Activated T-helper 17 cell treated with anti-CD3 and anti-CD28 coated beads, Interleukin-2, amount 50 U/mL, for 72 hours (primary cell): ENCODE measurements at regions not wholly inside any gene's neighbourhood (a gene's known extent, or its start where the extent isn't known, plus 50 kb on each side); places are given as distances from the start of the nearest gene placed in this dataset.

Experiments
- ATAC-seq: fragments of 150-1000 bp; cut with Tn5 transposase; replicated peaks from 2 replicates; pipeline ENCODE4 v1.10.0; 2021; ENCODE audit warnings: mild to moderate bottlenecking, moderate library complexity
- H3K27ac Mint-ChIP-seq: one replicate; pipeline ENCODE4 v1.8.0; 2022; ENCODE audit warnings: mixed read lengths
- H3K27me3 Mint-ChIP-seq: one replicate; pipeline ENCODE4 v1.8.0; 2022; ENCODE audit warnings: mixed read lengths
- H3K36me3 Mint-ChIP-seq: one replicate; pipeline ENCODE4 v1.8.0; 2022; ENCODE audit warnings: low read depth, mild to moderate bottlenecking, mixed read lengths
- H3K4me1 Mint-ChIP-seq: one replicate; pipeline ENCODE4 v1.8.0; 2022; ENCODE audit warnings: mixed read lengths
- H3K4me3 Mint-ChIP-seq: one replicate; pipeline ENCODE4 v1.8.0; 2022; ENCODE audit warnings: mild to moderate bottlenecking, mixed read lengths
- H3K9me3 Mint-ChIP-seq: one replicate; pipeline ENCODE4 v1.8.0; 2022; ENCODE audit warnings: mixed read lengths

DNA sequence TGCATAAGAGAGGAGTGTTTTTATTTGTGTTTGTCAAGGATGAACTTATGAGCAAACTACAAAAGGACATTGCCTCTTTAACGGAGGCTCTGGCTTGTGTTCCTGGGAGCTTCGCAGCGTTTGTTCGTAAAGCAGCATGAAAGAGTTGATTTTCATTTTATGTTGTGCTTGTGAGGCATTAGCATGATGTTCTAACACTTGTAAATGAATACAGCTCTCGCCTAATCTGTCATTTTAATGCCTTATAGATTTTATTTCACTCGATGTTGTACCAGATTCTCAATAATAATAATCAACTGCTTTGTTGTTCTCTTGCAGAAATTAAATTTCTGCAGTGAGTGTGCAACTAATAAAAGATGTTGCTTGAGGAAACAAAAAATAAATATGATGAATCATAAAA is 687.3 kb upstream of the FANCL start:
- Mint-ChIP-seq H3K27me3 (no peaks in the 10 kb centered on the region), H3K27ac (no peak overlapping the region), H3K4me1 (no peaks in the 10 kb centered on the region), H3K9me3 (peaks cover 6% of the 10 kb centered on the region), H3K4me3 (no peak overlapping the region), H3K36me3 (no peaks in the 10 kb centered on the region)
- no peak for ATAC-seq

DNA sequence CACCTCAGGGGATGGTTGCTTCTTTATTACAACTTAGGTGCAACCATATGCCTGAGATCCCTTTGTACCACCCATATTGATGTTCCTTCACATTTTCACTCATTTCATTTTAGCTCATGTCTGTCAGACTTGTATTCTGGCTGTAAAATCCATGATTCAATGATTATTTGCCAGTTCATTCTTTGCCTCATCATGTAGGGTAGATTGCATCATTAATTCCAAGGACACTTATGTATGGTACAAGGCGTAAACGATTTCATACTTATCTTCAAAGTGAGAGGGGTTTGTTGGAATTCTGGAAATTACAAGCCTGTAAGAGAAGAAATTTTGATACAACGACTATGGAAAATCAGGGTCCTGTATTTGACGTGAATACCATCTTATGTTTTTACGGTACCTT is 685.0 kb upstream of the FANCL start:
- H3K4me3 Mint-ChIP-seq: no peak overlapping the region

GRCh38 chr2:58925676-58926081 is 684.6 kb upstream of the FANCL start:
- Mint-ChIP-seq H3K4me3 (no peak overlapping the region), H3K4me1 (no peaks in the 10 kb centered on the region), H3K27me3 (no peaks in the 10 kb centered on the region), H3K9me3 (peaks cover 12% of the 10 kb centered on the region), H3K36me3 (no peaks in the 10 kb centered on the region), H3K27ac (no peak overlapping the region)
- ATAC-seq: no peak

More for the DNA sequence above, 685.0 kb upstream of the FANCL start:
- Mint-ChIP-seq H3K4me1 (no peaks in the 10 kb centered on the region), H3K9me3 (peaks cover 12% of the 10 kb centered on the region), H3K36me3 (no peaks in the 10 kb centered on the region), H3K27ac (no peak overlapping the region), H3K27me3 (no peaks in the 10 kb centered on the region)
- ATAC-seq: no peak

GRCh38 chr2:58923869-58924268 is 682.7 kb upstream of the FANCL start:
- Mint-ChIP-seq H3K36me3 (no peaks in the 10 kb centered on the region), H3K4me3 (no peak overlapping the region)

DNA sequence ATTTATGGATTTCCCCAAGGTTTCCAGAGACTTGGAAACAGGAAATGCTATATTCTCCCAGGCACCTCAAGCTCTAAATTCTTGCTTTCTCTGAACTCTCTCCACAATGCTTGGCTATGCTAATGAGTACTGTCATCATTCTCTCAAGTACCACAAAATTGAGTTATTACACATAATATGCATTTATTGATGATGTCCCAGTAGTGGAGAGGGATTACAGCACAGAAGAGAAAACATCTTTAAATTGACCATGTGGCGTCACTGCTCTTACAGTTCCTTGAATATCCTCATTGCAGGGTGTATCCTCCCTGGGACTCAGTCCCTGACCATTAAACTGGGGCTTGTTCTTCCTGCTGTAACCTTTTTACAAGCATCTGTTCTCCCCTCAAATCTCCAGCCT is 681.1 kb upstream of the FANCL start:
- H3K36me3 Mint-ChIP-seq: no peaks in the 10 kb centered on the region
- H3K4me3 Mint-ChIP-seq: no peak overlapping the region
- H3K27me3 Mint-ChIP-seq: no peaks in the 10 kb centered on the region
- H3K27ac Mint-ChIP-seq: no peak overlapping the region
- H3K9me3 Mint-ChIP-seq: peaks cover 12% of the 10 kb centered on the region
- no peak for ATAC-seq
- no peaks in the 10 kb centered on the region for H3K4me1 Mint-ChIP-seq

More at GRCh38 chr2:58923869-58924268, 682.7 kb upstream of the FANCL start:
- H3K27ac Mint-ChIP-seq: no peak overlapping the region
- ATAC-seq: no peak
- H3K4me1 Mint-ChIP-seq: no peaks in the 10 kb centered on the region
- peaks cover 12% of the 10 kb centered on the region for H3K9me3 Mint-ChIP-seq
- H3K27me3 Mint-ChIP-seq: no peaks in the 10 kb centered on the region

- Mint-ChIP-seq H3K36me3 (no peaks in the 10 kb centered on the region), H3K27me3 (no peaks in the 10 kb centered on the region), H3K27ac (no peak overlapping the region), H3K4me1 (no peaks in the 10 kb centered on the region), H3K9me3 (peaks cover 12% of the 10 kb centered on the region), H3K4me3 (no peak overlapping the region)
- no peak for ATAC-seq
These were observed 680.6 kb upstream of the FANCL start for GRCh38 chr2:58921676-58922075.

- no peaks in the 10 kb centered on the region for H3K36me3 Mint-ChIP-seq
- no peak overlapping the region for H3K27ac Mint-ChIP-seq
- peaks cover 11% of the 10 kb centered on the region for H3K9me3 Mint-ChIP-seq
- H3K4me1 Mint-ChIP-seq: no peaks in the 10 kb centered on the region
- H3K4me3 Mint-ChIP-seq: no peak overlapping the region
- no peak for ATAC-seq
- H3K27me3 Mint-ChIP-seq: no peaks in the 10 kb centered on the region
These were observed 678.9 kb upstream of the FANCL start for GRCh38 chr2:58920001-58920400.

GRCh38 chr2:58919316-58919715 is 678.2 kb upstream of the FANCL start:
- Mint-ChIP-seq H3K4me3 (no peak overlapping the region), H3K27ac (no peak overlapping the region), H3K36me3 (no peaks in the 10 kb centered on the region), H3K27me3 (no peaks in the 10 kb centered on the region), H3K9me3 (peaks cover 6% of the 10 kb centered on the region), H3K4me1 (no peaks in the 10 kb centered on the region)
- ATAC-seq: no peak

GRCh38 chr2:58918141-58918540 is 677.0 kb upstream of the FANCL start:
- H3K36me3 Mint-ChIP-seq: no peaks in the 10 kb centered on the region
- no peak overlapping the region for H3K4me3 Mint-ChIP-seq
- peaks cover 6% of the 10 kb centered on the region for H3K9me3 Mint-ChIP-seq
- no peak overlapping the region for H3K27ac Mint-ChIP-seq
- no peak for ATAC-seq
- no peaks in the 10 kb centered on the region for H3K27me3 Mint-ChIP-seq
- H3K4me1 Mint-ChIP-seq: no peaks in the 10 kb centered on the region

GRCh38 chr2:58917596-58917995 is 676.5 kb upstream of the FANCL start:
- no peaks in the 10 kb centered on the region for H3K4me1 Mint-ChIP-seq
- ATAC-seq: no peak
- no peak overlapping the region for H3K4me3 Mint-ChIP-seq
- no peak overlapping the region for H3K27ac Mint-ChIP-seq
- H3K9me3 Mint-ChIP-seq: peaks cover 1% of the 10 kb centered on the region
- H3K36me3 Mint-ChIP-seq: no peaks in the 10 kb centered on the region
- no peaks in the 10 kb centered on the region for H3K27me3 Mint-ChIP-seq

- Mint-ChIP-seq H3K9me3 (no peaks in the 10 kb centered on the region), H3K36me3 (no peaks in the 10 kb centered on the region), H3K27me3 (no peaks in the 10 kb centered on the region), H3K27ac (no peak overlapping the region), H3K4me3 (no peak overlapping the region), H3K4me1 (no peaks in the 10 kb centered on the region)
- no peak for ATAC-seq
These were observed 674.9 kb upstream of the FANCL start for GRCh38 chr2:58916063-58916462.

GRCh38 chr2:58914733-58915505 is 673.8 kb upstream of the FANCL start:
- Mint-ChIP-seq H3K27me3 (no peaks in the 10 kb centered on the region), H3K36me3 (no peaks in the 10 kb centered on the region), H3K27ac (no peak overlapping the region), H3K4me3 (no peak overlapping the region), H3K9me3 (no peaks in the 10 kb centered on the region), H3K4me1 (no peaks in the 10 kb centered on the region)
- ATAC-seq: no peak

GRCh38 chr2:58913082-58913726 is 672.1 kb upstream of the FANCL start:
- no peak for ATAC-seq
- Mint-ChIP-seq H3K36me3 (no peaks in the 10 kb centered on the region), H3K27ac (no peak overlapping the region), H3K9me3 (no peaks in the 10 kb centered on the region), H3K27me3 (no peaks in the 10 kb centered on the region), H3K4me3 (no peak overlapping the region), H3K4me1 (no peaks in the 10 kb centered on the region)

GRCh38 chr2:58911877-58912276 is 670.8 kb upstream of the FANCL start:
- Mint-ChIP-seq H3K4me1 (no peaks in the 10 kb centered on the region), H3K9me3 (no peaks in the 10 kb centered on the region), H3K27ac (no peak overlapping the region), H3K27me3 (no peaks in the 10 kb centered on the region), H3K36me3 (no peaks in the 10 kb centered on the region), H3K4me3 (no peak overlapping the region)
- ATAC-seq: no peak

DNA sequence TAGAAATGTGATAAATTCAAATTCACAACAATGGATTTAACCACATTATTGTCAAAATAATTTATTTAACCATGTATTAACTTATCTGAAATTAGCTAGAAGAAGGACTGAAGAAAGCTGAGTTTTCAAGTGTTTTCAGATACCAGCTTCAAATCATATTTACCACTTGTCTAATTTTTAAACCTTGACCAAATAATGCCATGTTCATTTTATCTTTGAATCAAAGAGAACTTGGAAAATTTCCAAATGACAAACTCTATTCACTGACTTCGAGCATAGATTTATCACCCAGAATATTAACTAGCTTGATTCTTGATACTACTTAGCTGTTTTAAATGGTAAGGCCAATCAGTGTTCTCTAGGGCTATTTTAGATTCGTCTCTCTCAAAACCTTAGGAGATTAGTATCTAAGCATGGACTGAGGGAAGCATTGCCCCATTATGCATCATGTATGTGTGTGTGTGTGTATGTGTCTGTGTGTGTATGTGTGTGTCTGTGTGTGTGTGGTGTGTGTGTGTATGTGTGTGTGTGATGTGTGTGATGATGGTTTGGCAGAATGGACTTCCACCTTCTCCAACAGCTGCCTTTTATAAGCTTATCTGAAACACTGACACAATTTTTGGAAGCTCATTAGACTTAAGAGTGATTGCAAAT is 667.5 kb upstream of the FANCL start:
- Mint-ChIP-seq H3K9me3 (peaks cover 4% of the 10 kb centered on the region), H3K27me3 (peaks cover 3% of the 10 kb centered on the region), H3K36me3 (no peaks in the 10 kb centered on the region), H3K4me1 (no peaks in the 10 kb centered on the region), H3K4me3 (no peak overlapping the region), H3K27ac (no peak overlapping the region)
- ATAC-seq: no peak
